Upper lobe of left lung (tissue), 4 donors: ENCODE measurements at regions not wholly inside any gene's neighbourhood (a gene's known extent, or its start where the extent isn't known, plus 50 kb on each side); places are given as distances from the start of the nearest gene placed in this dataset.

Experiments used
- EP300 ChIP-seq, 4 donors: sonication (generic); formaldehyde crosslinking; IDR thresholded peaks; one replicate each; pipeline ENCODE4 v1.5.1; 2017; ENCODE audit warnings: antibody characterized with exemption in 4 of 4, control low read depth in 2 of 4
- POLR2A ChIP-seq, 4 donors: fragments of 450-650 bp; IDR thresholded peaks; one replicate each; pipeline ENCODE4 v1.5.1; 2016 to 2017; ENCODE audit warnings: antibody characterized with exemption in 4 of 4, mild to moderate bottlenecking in 2 of 4
- TF ChIP-seq, protein P1 (sequence below), 6 experiments: fragments of 450-650 bp in 4 of 6; fragments of 200-600 bp in 2 of 6; sonication (generic) in 2 of 6; IDR thresholded peaks; one replicate each; pipeline ENCODE4 v1.5.1; 2016 to 2019; ENCODE audit warnings: antibody characterized with exemption in 6 of 6

DNA sequence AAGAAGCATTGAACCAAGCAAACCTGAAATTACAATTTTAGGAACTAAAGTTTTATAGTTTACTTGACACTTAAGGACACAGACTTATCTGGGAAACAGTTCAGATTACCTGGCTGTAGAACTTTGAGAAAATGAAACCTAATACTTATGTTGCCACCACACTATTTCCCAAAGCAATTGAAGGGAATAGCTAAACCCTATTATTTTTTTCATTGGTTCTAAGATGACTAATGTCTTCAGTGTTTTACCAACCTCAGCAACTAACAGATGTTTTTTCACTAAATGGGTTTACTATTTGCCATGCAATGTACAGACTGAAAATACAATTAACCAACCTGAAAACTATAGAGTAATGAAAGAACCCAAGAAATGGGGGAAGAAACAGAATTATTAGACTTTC, 689.6 kb downstream of the SORCS1 start:
- TF ChIP-seq, protein P1, sequence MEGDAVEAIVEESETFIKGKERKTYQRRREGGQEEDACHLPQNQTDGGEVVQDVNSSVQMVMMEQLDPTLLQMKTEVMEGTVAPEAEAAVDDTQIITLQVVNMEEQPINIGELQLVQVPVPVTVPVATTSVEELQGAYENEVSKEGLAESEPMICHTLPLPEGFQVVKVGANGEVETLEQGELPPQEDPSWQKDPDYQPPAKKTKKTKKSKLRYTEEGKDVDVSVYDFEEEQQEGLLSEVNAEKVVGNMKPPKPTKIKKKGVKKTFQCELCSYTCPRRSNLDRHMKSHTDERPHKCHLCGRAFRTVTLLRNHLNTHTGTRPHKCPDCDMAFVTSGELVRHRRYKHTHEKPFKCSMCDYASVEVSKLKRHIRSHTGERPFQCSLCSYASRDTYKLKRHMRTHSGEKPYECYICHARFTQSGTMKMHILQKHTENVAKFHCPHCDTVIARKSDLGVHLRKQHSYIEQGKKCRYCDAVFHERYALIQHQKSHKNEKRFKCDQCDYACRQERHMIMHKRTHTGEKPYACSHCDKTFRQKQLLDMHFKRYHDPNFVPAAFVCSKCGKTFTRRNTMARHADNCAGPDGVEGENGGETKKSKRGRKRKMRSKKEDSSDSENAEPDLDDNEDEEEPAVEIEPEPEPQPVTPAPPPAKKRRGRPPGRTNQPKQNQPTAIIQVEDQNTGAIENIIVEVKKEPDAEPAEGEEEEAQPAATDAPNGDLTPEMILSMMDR (IDR thresholded peaks at IDR 0.05): no peak
- TF ChIP-seq EP300 (IDR thresholded peaks at IDR 0.05) (no peak), POLR2A (IDR thresholded peaks at IDR 0.05) (no peak)
